ENCODE measurements at regions not wholly inside any gene's neighbourhood (a gene's known extent, or its start where the extent isn't known, plus 50 kb on each side); places are given as distances from the start of the nearest gene placed in this dataset.

DNA sequence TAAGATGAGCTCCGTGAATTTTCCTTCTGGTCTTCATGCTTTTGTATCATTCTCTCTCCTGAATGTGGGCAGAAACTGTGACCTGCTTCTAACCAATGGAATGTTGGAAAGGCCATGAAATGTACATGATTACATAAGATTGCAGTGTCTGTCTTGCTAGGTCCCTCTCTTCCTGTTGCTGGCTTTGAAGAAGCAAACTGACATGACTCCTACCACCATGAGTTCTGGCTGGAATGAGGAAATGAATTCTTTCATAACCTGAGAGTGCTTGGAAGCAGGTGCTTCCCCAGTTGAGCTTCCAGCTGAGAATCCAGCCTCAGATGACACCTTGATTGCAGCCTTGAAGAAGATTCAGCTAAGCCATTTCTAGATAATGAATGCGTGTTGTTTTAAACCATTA is 275.0 kb upstream of the MIR17HG start:
- Histone ChIP-seq H2AK9ac (replicated peaks; ENCODE audit: low read depth, low read length, poor library complexity) (no peak overlapping the region), H3K14ac (replicated peaks; ENCODE audit: low read depth, low read length) (no peak overlapping the region), H4K91ac (ENCODE audit: insufficient read depth, low read depth, low read length) (no peak overlapping the region), H3K4ac (ENCODE audit: low read depth, low read length) (no peak overlapping the region), H2BK15ac (ENCODE audit: low read depth, low read length) (no peak overlapping the region), H3K27me3 (ENCODE audit: control insufficient read depth, insufficient read depth, low read length) (no peaks in the 10 kb centered on the region), H2BK20ac (ENCODE audit: low read depth, low read length) (no peak overlapping the region), H3K27ac (ENCODE audit: insufficient read depth, low read length) (no peak overlapping the region), H3K36me3 (ENCODE audit: control insufficient read depth, insufficient read depth, low read length) (no peaks in the 10 kb centered on the region), H2BK5ac (ENCODE audit: low read depth, low read length, poor library complexity, severe bottlenecking) (no peak overlapping the region), H3K4me2 (ENCODE audit: low read depth, low read length) (no peak overlapping the region), H4K5ac (ENCODE audit: low read depth, low read length) (no peak overlapping the region), H4K8ac (ENCODE audit: low read depth in 2 of 2, low read length in 2 of 2) (no peak overlapping the region), H2AK5ac (ENCODE audit: low read depth, low read length) (no peak overlapping the region), H2AFZ (replicated peaks; ENCODE audit: low read length, poor library complexity) (no peak overlapping the region), H3K9me3 (ENCODE audit: control insufficient read depth, insufficient read depth, low read length) (no peaks in the 10 kb centered on the region), H3K79me1 (ENCODE audit: low read depth in 1 of 2, low read length in 2 of 2) (no peaks in the 10 kb centered on the region), H3K23ac (ENCODE audit: low read depth, low read length) (no peak overlapping the region), H3K4me3 (ENCODE audit: insufficient read depth, low read depth, low read length) (no peak overlapping the region), H2BK120ac (ENCODE audit: low read depth, low read length) (no peak overlapping the region), H4K20me1 (ENCODE audit: insufficient read depth, low read length) (no peaks in the 10 kb centered on the region), H3K4me1 (ENCODE audit: control insufficient read depth, insufficient read depth, low read length) (no peaks in the 10 kb centered on the region), H3K9me1 (ENCODE audit: insufficient read depth, low read length) (no peaks in the 10 kb centered on the region), H3K56ac (ENCODE audit: extremely low read depth, insufficient read depth, low read length) (no peak overlapping the region), H3K18ac (ENCODE audit: low read depth, low read length) (no peak overlapping the region), H3K9ac (ENCODE audit: low read depth, low read length) (no peak overlapping the region)
- no peak for DNase-seq
- POLR2A ChIA-PET (ENCODE audit: unreplicated experiment): no interaction called here
- dilution Hi-C loops (cut with HindIII; ENCODE audit: low sequenced_read_pairs, unreplicated experiment): no loop called here
- intact Hi-C loops (cut with micrococcal nuclease): no loop called here
- CTCF ChIA-PET: no interaction called here
- no TSS peak for BruUV-seq (replicated peaks)
- WGBS, 2 experiments (ENCODE audit: extremely low coverage in 2 of 2, insufficient read length in 1 of 2): no CpG with 5 or more reads among the region's 2 CpGs
- in situ Hi-C loops (cut with MboI; ENCODE audit: low sequenced_read_pairs): no loop called here
- TF ChIP-seq, protein P1, sequence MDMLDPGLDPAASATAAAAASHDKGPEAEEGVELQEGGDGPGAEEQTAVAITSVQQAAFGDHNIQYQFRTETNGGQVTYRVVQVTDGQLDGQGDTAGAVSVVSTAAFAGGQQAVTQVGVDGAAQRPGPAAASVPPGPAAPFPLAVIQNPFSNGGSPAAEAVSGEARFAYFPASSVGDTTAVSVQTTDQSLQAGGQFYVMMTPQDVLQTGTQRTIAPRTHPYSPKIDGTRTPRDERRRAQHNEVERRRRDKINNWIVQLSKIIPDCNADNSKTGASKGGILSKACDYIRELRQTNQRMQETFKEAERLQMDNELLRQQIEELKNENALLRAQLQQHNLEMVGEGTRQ (IDR thresholded peaks at IDR 0.05; ENCODE audit: low read depth, low read length): no peak
- no peak for TF ChIP-seq RCOR1 (IDR thresholded peaks at IDR 0.05; ENCODE audit: insufficient replicate concordance, low read length)
- TF ChIP-seq, protein P2, sequence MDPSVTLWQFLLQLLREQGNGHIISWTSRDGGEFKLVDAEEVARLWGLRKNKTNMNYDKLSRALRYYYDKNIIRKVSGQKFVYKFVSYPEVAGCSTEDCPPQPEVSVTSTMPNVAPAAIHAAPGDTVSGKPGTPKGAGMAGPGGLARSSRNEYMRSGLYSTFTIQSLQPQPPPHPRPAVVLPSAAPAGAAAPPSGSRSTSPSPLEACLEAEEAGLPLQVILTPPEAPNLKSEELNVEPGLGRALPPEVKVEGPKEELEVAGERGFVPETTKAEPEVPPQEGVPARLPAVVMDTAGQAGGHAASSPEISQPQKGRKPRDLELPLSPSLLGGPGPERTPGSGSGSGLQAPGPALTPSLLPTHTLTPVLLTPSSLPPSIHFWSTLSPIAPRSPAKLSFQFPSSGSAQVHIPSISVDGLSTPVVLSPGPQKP (IDR thresholded peaks at IDR 0.05; ENCODE audit: borderline replicate concordance, low read depth, low read length): no peak
- no peak for TF ChIP-seq CEBPB (IDR thresholded peaks at IDR 0.05; ENCODE audit: low read depth, low read length)
- TF ChIP-seq RFX5 (IDR thresholded peaks at IDR 0.05; ENCODE audit: low read depth, low read length): no peak
- TF ChIP-seq MAZ (IDR thresholded peaks at IDR 0.05; ENCODE audit: borderline replicate concordance, low read depth, low read length): no peak
- no peak for ATAC-seq (ENCODE audit: low read depth)

Measured in IMR-90 (cell line).